Kidney (tissue), 13 donors: ENCODE measurements at regions not wholly inside any gene's neighbourhood (a gene's known extent, or its start where the extent isn't known, plus 50 kb on each side); places are given as distances from the start of the nearest gene placed in this dataset.

ENCODE experiments used
- DNase-seq, 5 donors: peaks; one replicate each; pipeline ENCODE4 v3.0.0-alpha.2; 2013 to 2020
- FAIRE-seq: peaks from 2 replicates; lab custom pipeline; 2012; peaks lifted over from hg19 to GRCh38; lab: Jason Lieb, UNC
- H3K27ac ChIP-seq, 2 donors: one replicate each; pipeline ENCODE4 v1.7.0; 2013; ENCODE audit warnings: low read depth in 2 of 2, low read length in 2 of 2, inconsistent platforms in 1 of 2
- H3K27me3 ChIP-seq: one replicate; pipeline ENCODE4 v1.7.1; 2013; ENCODE audit warnings: low read length, inconsistent platforms; ENCODE audit not compliant: control insufficient read depth, insufficient read depth
- H3K36me3 ChIP-seq, 3 donors: one replicate each; pipeline versions ENCODE4 v1.7.0 to v1.7.1; 2013; ENCODE audit warnings: low read length in 3 of 3, control low read depth in 1 of 3, inconsistent platforms in 1 of 3; ENCODE audit not compliant: insufficient read depth in 3 of 3, control insufficient read depth in 2 of 3
- H3K4me1 ChIP-seq, 3 donors: one replicate each; pipeline versions ENCODE4 v1.7.0 to v1.7.1; 2013; ENCODE audit warnings: low read length in 3 of 3, inconsistent platforms in 1 of 3, low read depth in 1 of 3; ENCODE audit not compliant: control insufficient read depth in 2 of 3, insufficient read depth in 2 of 3
- H3K4me3 ChIP-seq, 3 donors: one replicate each; pipeline versions ENCODE4 v1.7.0 to v1.8.1; 2013; ENCODE audit warnings: low read length in 3 of 3, control low read depth in 1 of 3, inconsistent platforms in 1 of 3
- H3K9ac ChIP-seq, 3 donors: one replicate each; pipeline versions ENCODE4 v1.7.0 to v1.7.1; 2013; ENCODE audit warnings: low read length in 3 of 3, control low read depth in 1 of 3, inconsistent platforms in 1 of 3
- H3K9me3 ChIP-seq, 3 donors: one replicate each; pipeline versions ENCODE4 v1.7.0 to v1.7.1; 2013; ENCODE audit warnings: low read length in 3 of 3, control low read depth in 1 of 3, inconsistent platforms in 1 of 3; ENCODE audit not compliant: control insufficient read depth in 2 of 3, insufficient read depth in 1 of 3
- CTCF ChIP-seq: IDR thresholded peaks from 3 replicates; pipeline ENCODE4 v1.5.1; 2012; ENCODE audit warnings: mild to moderate bottlenecking, moderate library complexity, borderline replicate concordance; ENCODE audit not compliant: insufficient read depth; ENCODE audit errors: extremely low read depth
- intact Hi-C: fragments of 100-400 bp; cut with DNase I; formaldehyde crosslinking; loops from one replicate; pipeline ENCODE4 v1.11.1; 2022
- donor health status: control.
- donor health status: control.
- donor health status: control.
- donor health status: control.
- donor health status: control.
- donor health status: DM: yes; HTN: yes; CAD: no.
- donor health status: Normal renal cell carcinoma (clear cell type).

GRCh38 chr12:61095111-61095510, 1165.1 kb upstream of the USP15 start:
- no peak for TF ChIP-seq CTCF
- no peak for DNase-seq
- no peaks in the 10 kb centered on the region for H3K27me3 ChIP-seq
- no peaks in the 10 kb centered on the region for H3K36me3 ChIP-seq
- no peaks in the 10 kb centered on the region for H3K4me1 ChIP-seq
- no peak overlapping the region for H3K4me3 ChIP-seq
- H3K27ac ChIP-seq: no peak overlapping the region
- H3K9me3 ChIP-seq: peaks cover 0 to 3% (median 0%) of the 10 kb centered on the region in 3 donors
- intact Hi-C loops: no loop called here
- FAIRE-seq: no peak
- H3K9ac ChIP-seq: no peak overlapping the region

- no peak overlapping the region for H3K27ac ChIP-seq
- intact Hi-C loops: no loop called here
- H3K4me1 ChIP-seq: no peaks in the 10 kb centered on the region
- TF ChIP-seq CTCF: no peak
- no peak for FAIRE-seq
- no peaks in the 10 kb centered on the region for H3K27me3 ChIP-seq
- no peak overlapping the region for H3K9ac ChIP-seq
- no peak for DNase-seq
- no peaks in the 10 kb centered on the region for H3K36me3 ChIP-seq
- no peak overlapping the region for H3K4me3 ChIP-seq
- no peaks in the 10 kb centered on the region for H3K9me3 ChIP-seq
Measured at GRCh38 chr12:61098031-61098580, 1162.1 kb upstream of the USP15 start.

GRCh38 chr12:61107118-61107517, 1153.1 kb upstream of the USP15 start:
- Histone ChIP-seq H3K27me3 (no peaks in the 10 kb centered on the region), H3K9me3 (peaks cover 0 to 2% (median 0%) of the 10 kb centered on the region in 3 donors), H3K4me1 (no peaks in the 10 kb centered on the region), H3K27ac (no peak overlapping the region), H3K4me3 (no peak overlapping the region), H3K9ac (no peak overlapping the region), H3K36me3 (no peaks in the 10 kb centered on the region)
- intact Hi-C loops: no loop called here
- FAIRE-seq (no peak), DNase-seq (no peak)
- no peak for TF ChIP-seq CTCF

GRCh38 chr12:61111218-61111617, 1149.0 kb upstream of the USP15 start:
- Histone ChIP-seq H3K9ac (no peak overlapping the region), H3K4me1 (no peaks in the 10 kb centered on the region), H3K27ac (no peak overlapping the region), H3K4me3 (no peak overlapping the region), H3K27me3 (no peaks in the 10 kb centered on the region), H3K9me3 (peaks cover 0 to 3% (median 0%) of the 10 kb centered on the region in 3 donors), H3K36me3 (no peaks in the 10 kb centered on the region)
- FAIRE-seq (no peak), DNase-seq (no peak)
- TF ChIP-seq CTCF: no peak
- intact Hi-C loops: no loop called here
